Right cardiac atrium (tissue), 5 donors: ENCODE measurements at regions not wholly inside any gene's neighbourhood (a gene's known extent, or its start where the extent isn't known, plus 50 kb on each side); places are given as distances from the start of the nearest gene placed in this dataset.
A peak's percentile ranks its signal among the peaks of the same experiment; 100 is the strongest.

ENCODE experiments used
- ATAC-seq, 2 donors: fragments of 200-7000 bp; cut with Tn5 transposase; one replicate each; pipeline versions ENCODE4 v1.8.0 to v1.9.1; 2020; ENCODE audit warnings: moderate library complexity in 2 of 2, mild to moderate bottlenecking in 1 of 2
- DNase-seq, 3 donors: peaks; one replicate each; pipeline ENCODE4 v3.0.0-alpha.2; 2020
- H3K27ac ChIP-seq: one replicate; pipeline ENCODE4 v1.5.1; 2013; ENCODE audit warnings: mild to moderate bottlenecking, low read length, control low read depth, moderate library complexity
- H3K27me3 ChIP-seq: one replicate; pipeline ENCODE4 v1.6.1; 2013; ENCODE audit not compliant: control insufficient read depth, insufficient read depth
- H3K4me1 ChIP-seq: one replicate; pipeline ENCODE4 v1.6.1; 2013; ENCODE audit warnings: low read length; ENCODE audit not compliant: control insufficient read depth, insufficient read depth
- H3K4me3 ChIP-seq: one replicate; pipeline ENCODE4 v1.5.1; 2013; ENCODE audit warnings: low read length, control low read depth
- H3K9me3 ChIP-seq: one replicate; pipeline ENCODE4 v1.6.1; 2013; ENCODE audit warnings: low read length; ENCODE audit not compliant: control insufficient read depth
- WGBS: extraction: QIAGEN DNeasy Blood & Tissue Kit; methylation state at CpG from one replicate; pipeline ENCODE4 v1.1.7; 2013; 5-methylcytosine and 5-hydroxymethylcytosine counted together
- intact Hi-C, 4 donors: fragments of 100-400 bp; cut with DNase I; formaldehyde crosslinking; loops; one replicate each; pipeline versions ENCODE4 v1.11.0 to v1.14.0; 2022 to 2023
- donor health status: healthy with polysubstance abuse.
- donor health status: DM: no; HTN: yes; CAD: no.
- donor health status: DM: no; HTN: no; CAD: no.
- donor health status: DM: no; HTN: yes; CAD: no; lungs with severe emphysema.
- donor health status: DM: yes; HTN: yes; CAD: no.

- ATAC-seq (no peak), DNase-seq (no peak)
- Histone ChIP-seq H3K4me3 (no peak overlapping the region), H3K27ac (no peak overlapping the region), H3K4me1 (no peaks in the 10 kb centered on the region), H3K9me3 (no peaks in the 10 kb centered on the region), H3K27me3 (no peaks in the 10 kb centered on the region)
- intact Hi-C loops, result no loop called here
Measured at GRCh38 chrX:84932814-84933213, 70.9 kb upstream of the APOOL start.

GRCh38 chrX:84933956-84934556 lies 69.6 kb upstream of the APOOL start:
- Histone ChIP-seq H3K27me3 (no peaks in the 10 kb centered on the region), H3K4me3 (no peak overlapping the region), H3K9me3 (no peaks in the 10 kb centered on the region), H3K27ac (no peak overlapping the region), H3K4me1 (no peaks in the 10 kb centered on the region)
- WGBS, result 87% methylated on average over 46 of the region's 46 CpGs
- DNase-seq, result peak in 1 of 3 donors; percentile 58
- intact Hi-C loops, result no loop called here
- ATAC-seq, result no peak
